GM12873 (cell line): ENCODE measurements at regions not wholly inside any gene's neighbourhood (a gene's known extent, or its start where the extent isn't known, plus 50 kb on each side); places are given as distances from the start of the nearest gene placed in this dataset.

Experiments
- TF ChIP-seq, protein P1 (sequence below): IDR thresholded peaks from 2 replicates; pipeline ENCODE4 v1.5.1; 2012; ENCODE audit warnings: low read depth, mild to moderate bottlenecking, moderate library complexity, low read length, control low read depth; ENCODE audit not compliant: insufficient read depth; ENCODE audit errors: missing control alignments

- TF ChIP-seq, protein P1, sequence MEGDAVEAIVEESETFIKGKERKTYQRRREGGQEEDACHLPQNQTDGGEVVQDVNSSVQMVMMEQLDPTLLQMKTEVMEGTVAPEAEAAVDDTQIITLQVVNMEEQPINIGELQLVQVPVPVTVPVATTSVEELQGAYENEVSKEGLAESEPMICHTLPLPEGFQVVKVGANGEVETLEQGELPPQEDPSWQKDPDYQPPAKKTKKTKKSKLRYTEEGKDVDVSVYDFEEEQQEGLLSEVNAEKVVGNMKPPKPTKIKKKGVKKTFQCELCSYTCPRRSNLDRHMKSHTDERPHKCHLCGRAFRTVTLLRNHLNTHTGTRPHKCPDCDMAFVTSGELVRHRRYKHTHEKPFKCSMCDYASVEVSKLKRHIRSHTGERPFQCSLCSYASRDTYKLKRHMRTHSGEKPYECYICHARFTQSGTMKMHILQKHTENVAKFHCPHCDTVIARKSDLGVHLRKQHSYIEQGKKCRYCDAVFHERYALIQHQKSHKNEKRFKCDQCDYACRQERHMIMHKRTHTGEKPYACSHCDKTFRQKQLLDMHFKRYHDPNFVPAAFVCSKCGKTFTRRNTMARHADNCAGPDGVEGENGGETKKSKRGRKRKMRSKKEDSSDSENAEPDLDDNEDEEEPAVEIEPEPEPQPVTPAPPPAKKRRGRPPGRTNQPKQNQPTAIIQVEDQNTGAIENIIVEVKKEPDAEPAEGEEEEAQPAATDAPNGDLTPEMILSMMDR, result no peak
Observed at GRCh38 chr13:47288546-47288945, 391.7 kb upstream of the HTR2A start.

GRCh38 chr13:47287291-47287751, 390.5 kb upstream of the HTR2A start:
- TF ChIP-seq, protein P1, result no peak

GRCh38 chr13:47281991-47282390, 385.1 kb upstream of the HTR2A start:
- TF ChIP-seq, protein P1, result no peak

- TF ChIP-seq, protein P1, result no peak
Observed at GRCh38 chr13:47279920-47280319, 383.1 kb upstream of the HTR2A start.

DNA sequence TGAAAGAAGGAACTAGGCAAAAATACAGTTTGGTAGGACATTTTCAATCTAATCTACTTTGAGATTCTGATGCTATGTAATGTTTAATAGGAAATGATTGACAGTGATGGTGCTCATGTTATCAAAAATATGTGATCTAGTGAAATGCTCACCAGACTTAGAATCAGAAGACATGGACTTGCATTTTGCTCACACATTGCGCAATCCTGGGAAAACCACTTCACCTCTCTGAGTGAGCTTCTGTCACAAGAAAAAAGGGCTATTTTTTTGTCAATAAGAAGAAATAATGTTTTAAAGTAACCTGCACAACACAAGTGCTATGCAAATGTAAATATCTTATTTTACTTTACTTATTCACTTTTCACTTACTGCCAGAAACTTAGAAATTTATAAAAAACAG, 380.9 kb upstream of the HTR2A start:
- TF ChIP-seq, protein P1, result no peak

- TF ChIP-seq, protein P1, result no peak
Observed at GRCh38 chr13:47268270-47268669, 371.4 kb upstream of the HTR2A start.

- TF ChIP-seq, protein P1, result no peak
Observed at GRCh38 chr13:47258384-47258783, 361.5 kb upstream of the HTR2A start.

- TF ChIP-seq, protein P1, result no peak
Observed at GRCh38 chr13:47256618-47257017, 359.8 kb upstream of the HTR2A start.
